Liver (tissue), 8 donors: ENCODE measurements at regions not wholly inside any gene's neighbourhood (a gene's known extent, or its start where the extent isn't known, plus 50 kb on each side); places are given as distances from the start of the nearest gene placed in this dataset.
A peak's percentile ranks its signal among the peaks of the same experiment; 100 is the strongest.
"Not testable (repeated sequence)": the region's sequence is repeated elsewhere in the genome, so short reads cannot be mapped to it uniquely, and the experiment has no call there.

ENCODE experiments used
- DNase-seq: peaks from one replicate; pipeline ENCODE4 v3.0.0-alpha.2; 2017; ENCODE audit warnings: low spot score
- H3K27ac ChIP-seq, 2 donors: one replicate each; pipeline ENCODE4 v1.7.0; 2013; ENCODE audit warnings: inconsistent platforms in 2 of 2, low read length in 2 of 2, control low read depth in 1 of 2, low read depth in 1 of 2, mild to moderate bottlenecking in 1 of 2
- H3K27me3 ChIP-seq, 4 donors: one replicate each; pipeline versions ENCODE4 v1.6.1 to v1.7.0; 2013; ENCODE audit warnings: low read length in 3 of 4, inconsistent platforms in 1 of 4, mild to moderate bottlenecking in 1 of 4, moderate library complexity in 1 of 4; ENCODE audit not compliant: control insufficient read depth in 4 of 4, insufficient read depth in 4 of 4
- H3K36me3 ChIP-seq, 4 donors: one replicate each; pipeline versions ENCODE4 v1.6.1 to v1.7.0; 2013; ENCODE audit warnings: low read length in 3 of 4, mild to moderate bottlenecking in 3 of 4, low read depth in 1 of 4, moderate library complexity in 1 of 4; ENCODE audit not compliant: control insufficient read depth in 4 of 4, insufficient read depth in 3 of 4
- H3K4me1 ChIP-seq, 4 donors: one replicate each; pipeline versions ENCODE4 v1.6.1 to v1.7.0; 2013; ENCODE audit warnings: low read length in 3 of 4, mild to moderate bottlenecking in 3 of 4, moderate library complexity in 1 of 4; ENCODE audit not compliant: control insufficient read depth in 4 of 4, insufficient read depth in 4 of 4
- H3K4me3 ChIP-seq, 3 donors: one replicate each; pipeline versions ENCODE4 v1.6.1 to v1.7.0; 2013; ENCODE audit warnings: low read length in 3 of 3, control low read depth in 1 of 3, low read depth in 1 of 3, mild to moderate bottlenecking in 1 of 3
- H3K9ac ChIP-seq, 2 donors: one replicate each; pipeline ENCODE4 v1.7.0; 2013; ENCODE audit warnings: low read length in 2 of 2, mild to moderate bottlenecking in 2 of 2, moderate library complexity in 2 of 2, control low read depth in 1 of 2, low read depth in 1 of 2
- H3K9me3 ChIP-seq, 4 donors: one replicate each; pipeline versions ENCODE4 v1.6.1 to v1.7.0; 2013; ENCODE audit warnings: low read length in 3 of 4; ENCODE audit not compliant: control insufficient read depth in 4 of 4
- CTCF ChIP-seq: fragments of 150-350 bp; IDR thresholded peaks from 2 replicates; pipeline ENCODE4 v1.5.1; 2017; ENCODE audit warnings: improper control_type of control experiment, low read depth, low read length; ENCODE audit not compliant: missing input control
- EGR1 ChIP-seq, 2 donors: IDR thresholded peaks; 2 replicates each; pipeline ENCODE4 v1.6.1; 2016 to 2018; ENCODE audit warnings: antibody characterized with exemption in 2 of 2, low read depth in 2 of 2
- FOXA1 ChIP-seq: IDR thresholded peaks from 2 replicates; pipeline ENCODE4 v1.6.1; 2016; ENCODE audit warnings: antibody characterized with exemption
- FOXA2 ChIP-seq: IDR thresholded peaks from 2 replicates; pipeline ENCODE4 v1.6.1; 2016; ENCODE audit warnings: antibody characterized with exemption
- GABPA ChIP-seq, 2 donors: IDR thresholded peaks in 1 of 2; conservative IDR thresholded peaks in 1 of 2; 2 replicates each; pipeline ENCODE4 v1.6.1; 2016; ENCODE audit warnings: antibody characterized with exemption in 2 of 2, mild to moderate bottlenecking in 1 of 2, moderate library complexity in 1 of 2
- HNF4A ChIP-seq, 2 donors: conservative IDR thresholded peaks; 2 replicates each; pipeline ENCODE4 v1.6.1; 2016; ENCODE audit warnings: antibody characterized with exemption in 2 of 2, mild to moderate bottlenecking in 2 of 2
- HNF4G ChIP-seq: IDR thresholded peaks from 2 replicates; pipeline ENCODE4 v1.6.1; 2016; ENCODE audit warnings: antibody characterized with exemption
- JUND ChIP-seq, 2 donors: IDR thresholded peaks; 2 replicates each; pipeline ENCODE4 v1.6.1; 2016; ENCODE audit warnings: antibody characterized with exemption in 2 of 2
- NR2F2 ChIP-seq: IDR thresholded peaks from 2 replicates; pipeline ENCODE4 v1.6.1; 2016; ENCODE audit warnings: antibody characterized with exemption
- REST ChIP-seq: IDR thresholded peaks from 2 replicates; pipeline ENCODE4 v1.6.1; 2016; ENCODE audit warnings: antibody characterized with exemption, mild to moderate bottlenecking
- RXRA ChIP-seq, 2 donors: IDR thresholded peaks; 2 replicates each; pipeline ENCODE4 v1.6.1; 2017 to 2018; ENCODE audit warnings: antibody characterized with exemption in 2 of 2, mild to moderate bottlenecking in 1 of 2
- SP1 ChIP-seq: IDR thresholded peaks from 2 replicates; pipeline ENCODE4 v1.6.1; 2018; ENCODE audit warnings: antibody characterized with exemption, mild to moderate bottlenecking
- TAF1 ChIP-seq: conservative IDR thresholded peaks from 2 replicates; pipeline ENCODE4 v1.6.1; 2016; ENCODE audit warnings: antibody characterized with exemption, mild to moderate bottlenecking
- YY1 ChIP-seq: IDR thresholded peaks from 2 replicates; pipeline ENCODE4 v1.6.1; 2016; ENCODE audit warnings: antibody characterized with exemption, mild to moderate bottlenecking
- ZBTB33 ChIP-seq: IDR thresholded peaks from 2 replicates; pipeline ENCODE4 v1.6.1; 2016; ENCODE audit warnings: antibody characterized with exemption
- WGBS: extraction: QIAGEN DNeasy Blood & Tissue Kit; methylation state at CpG from one replicate; pipeline ENCODE4 v1.1.7; 2013; 5-methylcytosine and 5-hydroxymethylcytosine counted together
- donor health status: healthy.
- donor health status: healthy.
- donor health status: healthy.
- donor health status: healthy.
- donor health status: healthy.

- DNase-seq: no peak
- H3K36me3 ChIP-seq: no peaks in the 10 kb centered on the region
- WGBS: 40% methylated on average over 10 of the region's 10 CpGs
- no peaks in the 10 kb centered on the region for H3K4me1 ChIP-seq
- H3K27me3 ChIP-seq: no peaks in the 10 kb centered on the region
- H3K9ac ChIP-seq: peak overlapping the region in 1 of 2 donors; percentile 13
- H3K4me3 ChIP-seq: peak overlapping the region in 1 of 3 donors; percentile 12
- no peaks in the 10 kb centered on the region for H3K9me3 ChIP-seq
- H3K27ac ChIP-seq: no peak overlapping the region
- TF ChIP-seq NR2F2: no peak
- peak; percentile 60 for TF ChIP-seq SP1
- peak in 1 of 2 donors; percentile 58 for TF ChIP-seq HNF4A (conservative IDR thresholded peaks at IDR 0.05)
Observed at GRCh38 chr3:82461049-82461889, 699.8 kb upstream of the GBE1 start.

- H3K27me3 ChIP-seq: no peaks in the 10 kb centered on the region
- H3K9me3 ChIP-seq: no peaks in the 10 kb centered on the region
- no peak overlapping the region for H3K4me3 ChIP-seq
- no peaks in the 10 kb centered on the region for H3K4me1 ChIP-seq
- H3K27ac ChIP-seq: no peak overlapping the region
- no peak overlapping the region for H3K9ac ChIP-seq
- no peak for DNase-seq
- TF ChIP-seq YY1: no peak
- TF ChIP-seq FOXA2: no peak
- no peak for TF ChIP-seq FOXA1
- TF ChIP-seq TAF1: no peak
- TF ChIP-seq JUND (IDR thresholded peaks at IDR 0.05): no peak
- no peak for TF ChIP-seq CTCF
- peak; percentile 39 for TF ChIP-seq HNF4G
- peak; percentile 52 for TF ChIP-seq SP1
- no peak for TF ChIP-seq ZBTB33
- no peak for TF ChIP-seq REST
- no peak for TF ChIP-seq EGR1 (IDR thresholded peaks at IDR 0.05; ENCODE audit: low read depth in 2 of 2)
- TF ChIP-seq HNF4A (conservative IDR thresholded peaks at IDR 0.05): peak; percentile 57 to 82
- TF ChIP-seq GABPA (IDR thresholded peaks at IDR 0.05 in 1 of 2, conservative IDR thresholded peaks at IDR 0.05 in 1 of 2): no peak
- TF ChIP-seq NR2F2: no peak
- peak in 1 of 2 donors; percentile 28 for TF ChIP-seq RXRA (IDR thresholded peaks at IDR 0.05)
- WGBS: 52% methylated on average over 2 of the region's 2 CpGs
- H3K36me3 ChIP-seq: no peaks in the 10 kb centered on the region
Observed at GRCh38 chr3:82448320-82448719, 686.9 kb upstream of the GBE1 start.

- H3K27ac ChIP-seq, H3K4me3 ChIP-seq, DNase-seq, H3K27me3 ChIP-seq, H3K4me1 ChIP-seq, H3K9ac ChIP-seq, H3K9me3 ChIP-seq, H3K36me3 ChIP-seq: not testable (repeated sequence)
- WGBS: 15% methylated on average over 7 of the region's 7 CpGs
Observed at GRCh38 chr3:82428821-82429220, 667.4 kb upstream of the GBE1 start.
